ENCODE measurements at regions not wholly inside any gene's neighbourhood (a gene's known extent, or its start where the extent isn't known, plus 50 kb on each side); places are given as distances from the start of the nearest gene placed in this dataset.

GRCh38 chr18:39564716-39565115 is 1999.1 kb upstream of the CELF4 start:
- TF ChIP-seq CTCF (IDR thresholded peaks at IDR 0.05) (no peak), POLR2A (IDR thresholded peaks at IDR 0.05) (no peak)

All from Peyer's patch (tissue), 4 donors.